H1 (cell line): ENCODE measurements at regions not wholly inside any gene's neighbourhood (a gene's known extent, or its start where the extent isn't known, plus 50 kb on each side); places are given as distances from the start of the nearest gene placed in this dataset.

Experiments used
- CTCF ChIA-PET: fragments of 300-600 bp; sonication (Branson Sonifier 250); formaldehyde crosslinking; loops from one replicate; lab custom pipeline; 2021; ENCODE audit not compliant: partially characterized antibody; lab: Charles Lee
- POLR2A ChIA-PET: fragments of 300-600 bp; sonication (Branson Sonifier 250); formaldehyde crosslinking; loops from one replicate; lab custom pipeline; 2021; ENCODE audit warnings: inconsistent platforms; ENCODE audit not compliant: partially characterized antibody; lab: Charles Lee
- DNase-seq, 2 experiments: peaks; one replicate each; pipeline versions ENCODE4 v3.0.0 to v3.0.0-alpha.2; 2010 to 2022; ENCODE audit warnings: low spot score in 2 of 2, low read depth in 1 of 2, mixed read lengths in 1 of 2
- FAIRE-seq: peaks from 2 replicates; lab custom pipeline; 2011; peaks lifted over from hg19 to GRCh38; lab: Jason Lieb, UNC
- H2AFZ ChIP-seq: 2 replicates; pipeline ENCODE4 v1.8.1; 2012; ENCODE audit warnings: low read length, inconsistent platforms
- H2AK5ac ChIP-seq: 2 replicates; pipeline ENCODE4 v1.6.1; 2013; ENCODE audit warnings: low read depth, low read length
- H2BK120ac ChIP-seq: replicated peaks from 2 replicates; pipeline ENCODE3; 2013; ENCODE audit warnings: low read depth, low read length, inconsistent platforms
- H2BK12ac ChIP-seq: 2 replicates; pipeline ENCODE4 v1.6.1; 2013; ENCODE audit warnings: low read depth, low read length
- H2BK15ac ChIP-seq: 2 replicates; pipeline ENCODE4 v1.6.1; 2013; ENCODE audit warnings: low read length
- H2BK20ac ChIP-seq: 2 replicates; pipeline ENCODE4 v1.6.1; 2013; ENCODE audit warnings: low read length
- H2BK5ac ChIP-seq: 2 replicates; pipeline ENCODE4 v1.6.1; 2013; ENCODE audit warnings: low read depth, low read length
- H3K14ac ChIP-seq: 2 replicates; pipeline ENCODE4 v1.6.1; 2013; ENCODE audit warnings: inconsistent platforms; ENCODE audit not compliant: insufficient read length
- H3K18ac ChIP-seq: 2 replicates; pipeline ENCODE4 v1.6.1; 2013; ENCODE audit warnings: low read length; ENCODE audit errors: extremely low read depth
- H3K23ac ChIP-seq: 2 replicates; pipeline ENCODE4 v1.6.1; 2013; ENCODE audit warnings: inconsistent platforms; ENCODE audit not compliant: insufficient read length
- H3K23me2 ChIP-seq: 2 replicates; pipeline ENCODE4 v1.6.1; 2013; ENCODE audit warnings: low read depth, low read length
- H3K27ac ChIP-seq: 2 replicates; pipeline ENCODE4 v1.6.1; 2011; ENCODE audit warnings: low read depth, low read length, inconsistent platforms
- H3K27me3 ChIP-seq, 4 experiments: replicated peaks in 1 of 4; 1 replicate in 1 of 4; 2 replicates in 3 of 4; pipeline versions ENCODE4 v1.6.1 to v1.8.1; 2011 to 2013; ENCODE audit warnings: low read length in 3 of 4, mild to moderate bottlenecking in 3 of 4, inconsistent platforms in 2 of 4, mixed read lengths in 2 of 4, moderate library complexity in 1 of 4; ENCODE audit not compliant: control insufficient read depth in 3 of 4, insufficient read depth in 3 of 4; ENCODE audit errors: extremely low read depth in 1 of 4
- H3K36me3 ChIP-seq, 4 experiments: 2 replicates each; pipeline versions ENCODE4 v1.6.1 to v1.8.1; 2011 to 2013; ENCODE audit warnings: mild to moderate bottlenecking in 4 of 4, low read length in 3 of 4, moderate library complexity in 2 of 4, control low read depth in 1 of 4, inconsistent platforms in 1 of 4; ENCODE audit not compliant: insufficient read depth in 4 of 4, control insufficient read depth in 2 of 4
- H3K4ac ChIP-seq: replicated peaks from 2 replicates; pipeline ENCODE3; 2013; ENCODE audit warnings: low read length, low read depth, mixed read lengths, inconsistent platforms; ENCODE audit not compliant: insufficient read length
- H3K4me1 ChIP-seq, 4 experiments: replicated peaks in 1 of 4; 1 replicate in 1 of 4; 2 replicates in 3 of 4; pipeline versions ENCODE4 v1.6.1 to v1.8.1; 2011 to 2013; ENCODE audit warnings: low read length in 3 of 4, inconsistent platforms in 2 of 4, mixed read lengths in 1 of 4; ENCODE audit not compliant: insufficient read depth in 4 of 4, control insufficient read depth in 3 of 4
- H3K4me2 ChIP-seq, 2 experiments: 2 replicates each; pipeline versions ENCODE4 v1.6.1 to v1.8.1; 2011 to 2013; ENCODE audit warnings: low read depth in 2 of 2, low read length in 2 of 2, control low read depth in 1 of 2, inconsistent platforms in 1 of 2, mild to moderate bottlenecking in 1 of 2; ENCODE audit not compliant: insufficient read depth in 1 of 2
- H3K4me3 ChIP-seq, 4 experiments: fragments of 200-600, 300-600 bp in 1 of 4; sonication (generic), shearing (Covaris generic), sonication (Bioruptor Twin) in 1 of 4; 2 replicates each; pipeline versions ENCODE4 v1.5.1 to v1.8.1; 2011 to 2016; ENCODE audit warnings: low read length in 4 of 4, low read depth in 3 of 4, control low read depth in 2 of 4, inconsistent platforms in 2 of 4, mild to moderate bottlenecking in 2 of 4, mixed read lengths in 1 of 4, moderate library complexity in 1 of 4; ENCODE audit not compliant: insufficient read depth in 2 of 4; ENCODE audit errors: extremely low read depth in 1 of 4
- H3K56ac ChIP-seq: replicated peaks from 2 replicates; pipeline ENCODE3; 2013; ENCODE audit warnings: low read depth, mild to moderate bottlenecking, mixed read lengths, low read length, inconsistent platforms; ENCODE audit not compliant: insufficient read length
- H3K79me1 ChIP-seq: 2 replicates; pipeline ENCODE4 v1.6.1; 2013; ENCODE audit warnings: low read depth, low read length, control low read depth
- H3K79me2 ChIP-seq, 2 experiments: 2 replicates each; pipeline versions ENCODE4 v1.6.1 to v1.8.1; 2012 to 2013; ENCODE audit warnings: low read length in 2 of 2, mild to moderate bottlenecking in 2 of 2, inconsistent platforms in 1 of 2; ENCODE audit not compliant: insufficient read depth in 2 of 2, control insufficient read depth in 1 of 2
- H3K9ac ChIP-seq, 4 experiments: replicated peaks in 1 of 4; 1 replicate in 1 of 4; 2 replicates in 3 of 4; pipeline versions ENCODE4 v1.6.1 to v1.8.1; 2011 to 2013; ENCODE audit warnings: low read depth in 3 of 4, low read length in 3 of 4, control low read depth in 2 of 4, mild to moderate bottlenecking in 2 of 4, moderate library complexity in 2 of 4, inconsistent platforms in 1 of 4; ENCODE audit errors: extremely low read depth in 1 of 4
- H3K9me3 ChIP-seq, 2 experiments: 2 replicates each; pipeline versions ENCODE4 v1.6.1 to v1.8.1; 2012 to 2013; ENCODE audit warnings: mild to moderate bottlenecking in 2 of 2, moderate library complexity in 2 of 2, control low read depth in 1 of 2, inconsistent platforms in 1 of 2, low read depth in 1 of 2, low read length in 1 of 2, mixed read lengths in 1 of 2; ENCODE audit not compliant: insufficient read depth in 2 of 2
- H4K20me1 ChIP-seq, 2 experiments: replicated peaks in 1 of 2; 2 replicates each; pipeline versions ENCODE3 to v1.8.1; 2011 to 2013; ENCODE audit warnings: inconsistent platforms in 2 of 2, low read length in 2 of 2, mild to moderate bottlenecking in 1 of 2; ENCODE audit not compliant: insufficient read depth in 2 of 2, control insufficient read depth in 1 of 2
- H4K5ac ChIP-seq: 2 replicates; pipeline ENCODE4 v1.6.1; 2013; ENCODE audit warnings: low read length, low read depth, mixed read lengths, inconsistent platforms; ENCODE audit not compliant: insufficient read length
- H4K8ac ChIP-seq: 2 replicates; pipeline ENCODE4 v1.8.0; 2013; ENCODE audit warnings: mild to moderate bottlenecking, moderate library complexity, low read length, inconsistent platforms; ENCODE audit not compliant: insufficient read depth; ENCODE audit errors: extremely low read depth
- H4K91ac ChIP-seq: replicated peaks from 2 replicates; pipeline ENCODE3; 2013; ENCODE audit warnings: low read length, mixed read lengths, inconsistent platforms; ENCODE audit not compliant: insufficient read length
- SIRT6 ChIP-seq: IDR thresholded peaks from one replicate; pipeline ENCODE4 v1.7.1; 2012; ENCODE audit warnings: low read length, inconsistent platforms
- WGBS, 2 experiments: shearing (Covaris generic) in 1 of 2; methylation state at CpG; one replicate each; pipeline versions ENCODE4 v1.1.6 to v1.1.7; 2013 to 2015; ENCODE audit warnings: low lambda C conversion rate in 2 of 2, mixed read lengths in 2 of 2, inconsistent platforms in 1 of 2, low coverage in 1 of 2, missing lambda C conversion rate in 1 of 2; ENCODE audit not compliant: insufficient replicate concordance in 2 of 2, insufficient coverage in 1 of 2, insufficient read length in 1 of 2; ENCODE audit errors: extremely low coverage in 1 of 2, missing lambda C conversion rate in 1 of 2; 5-methylcytosine and 5-hydroxymethylcytosine counted together

DNA sequence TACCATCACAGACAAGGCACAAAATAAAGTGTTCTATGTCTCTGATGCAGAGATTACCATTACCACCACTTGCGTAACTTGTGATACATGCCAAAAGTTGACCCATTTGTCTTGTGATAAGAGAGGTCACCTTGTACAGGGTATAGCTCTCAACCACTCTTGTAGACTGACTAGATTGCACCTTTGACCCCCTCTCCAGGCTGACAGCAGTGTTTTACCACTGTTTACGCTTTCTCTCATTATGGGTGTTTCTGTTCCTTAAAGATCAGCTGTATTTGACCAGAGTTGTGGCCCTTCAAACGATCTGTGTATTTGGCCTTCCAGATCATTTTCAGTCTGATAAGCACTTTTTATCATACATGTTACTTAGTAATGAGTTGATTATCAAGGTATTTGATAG, 215.7 kb upstream of the HNMT start:
- H3K23ac ChIP-seq = no peak overlapping the region
- H3K9me3 ChIP-seq = no peaks in the 10 kb centered on the region
- no peak overlapping the region for H4K8ac ChIP-seq
- ChIA-PET POLR2A (interaction anchor here (0.6 kb wide), 1 partner anchor 371 kb away, joined by 3 read pairs; no protein-coding TSS in a partner anchor), CTCF (interaction anchor here (0.7 to 0.8 kb wide), 2 partner anchors 281 to 614 kb away, joined by 3 read pairs; no protein-coding TSS in a partner anchor)
- no peaks in the 10 kb centered on the region for H3K79me1 ChIP-seq
- H3K4me1 ChIP-seq = peaks cover 0 to 3% (median under 1%) of the 10 kb centered on the region in 4 experiments; a peak in 1 of 7 replicates
- no peaks in the 10 kb centered on the region for H4K20me1 ChIP-seq
- no peak overlapping the region for H3K9ac ChIP-seq
- WGBS, 2 experiments = 100% methylated on average over 3 of the region's 3 CpGs; no CpG with 5 or more reads in 1 of the 2 experiments
- H2BK5ac ChIP-seq = no peak overlapping the region
- H3K27ac ChIP-seq = no peak overlapping the region
- no peak for DNase-seq
- no peak overlapping the region for H3K18ac ChIP-seq
- H2BK12ac ChIP-seq = no peak overlapping the region
- H3K4ac ChIP-seq = no peak overlapping the region
- H2AK5ac ChIP-seq = no peak overlapping the region
- H2BK120ac ChIP-seq = no peak overlapping the region
- H2AFZ ChIP-seq = no peak overlapping the region
- H3K23me2 ChIP-seq = no peaks in the 10 kb centered on the region
- no peak overlapping the region for H3K4me3 ChIP-seq
- no peaks in the 10 kb centered on the region for H3K36me3 ChIP-seq
- H2BK20ac ChIP-seq = no peak overlapping the region
- H4K5ac ChIP-seq = no peak overlapping the region
- no peak overlapping the region for H3K14ac ChIP-seq
- H3K79me2 ChIP-seq = no peaks in the 10 kb centered on the region
- H3K56ac ChIP-seq = no peak overlapping the region
- H4K91ac ChIP-seq = no peak overlapping the region
- H3K27me3 ChIP-seq = no peaks in the 10 kb centered on the region
- H3K4me2 ChIP-seq = no peak overlapping the region
- H2BK15ac ChIP-seq = no peak overlapping the region
- FAIRE-seq = no peak
- no peak for TF ChIP-seq SIRT6
